CD4-positive, alpha-beta T cell treated with Interleukin-17A for 1 hour (primary cell): ENCODE measurements at regions not wholly inside any gene's neighbourhood (a gene's known extent, or its start where the extent isn't known, plus 50 kb on each side); places are given as distances from the start of the nearest gene placed in this dataset.

Experiments
- DNase-seq: peaks from one replicate; pipeline ENCODE4 v3.0.0-alpha.2; 2020

GRCh38 chr22:49372530-49373288, 455.0 kb downstream of the BRD1 start:
- no peak for DNase-seq

DNA sequence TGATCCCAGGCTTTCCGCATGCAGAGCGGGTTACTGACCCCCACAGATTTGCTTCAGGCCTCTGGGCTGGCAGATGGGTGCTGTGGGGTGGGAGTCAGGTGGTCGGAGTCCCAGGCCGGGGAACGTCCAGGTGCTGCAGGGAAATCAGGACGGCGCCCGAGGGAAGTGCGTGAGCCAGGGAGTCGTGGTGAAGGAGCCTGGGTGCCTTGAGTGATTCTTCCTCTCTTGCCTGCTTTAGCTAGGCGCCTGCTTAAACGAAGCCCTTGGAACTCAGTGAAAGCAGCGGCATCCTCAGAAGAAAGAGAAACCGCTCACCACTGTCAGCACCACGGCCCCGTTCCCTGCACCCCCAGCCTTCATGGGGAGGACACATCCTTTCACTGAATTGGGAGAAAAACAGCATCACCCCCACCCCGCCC, 455.6 kb downstream of the BRD1 start:
- no peak for DNase-seq

- no peak for DNase-seq
These were observed 456.2 kb downstream of the BRD1 start for GRCh38 chr22:49371325-49372110.

GRCh38 chr22:49370627-49371301, 456.9 kb downstream of the BRD1 start:
- DNase-seq: no peak

DNA sequence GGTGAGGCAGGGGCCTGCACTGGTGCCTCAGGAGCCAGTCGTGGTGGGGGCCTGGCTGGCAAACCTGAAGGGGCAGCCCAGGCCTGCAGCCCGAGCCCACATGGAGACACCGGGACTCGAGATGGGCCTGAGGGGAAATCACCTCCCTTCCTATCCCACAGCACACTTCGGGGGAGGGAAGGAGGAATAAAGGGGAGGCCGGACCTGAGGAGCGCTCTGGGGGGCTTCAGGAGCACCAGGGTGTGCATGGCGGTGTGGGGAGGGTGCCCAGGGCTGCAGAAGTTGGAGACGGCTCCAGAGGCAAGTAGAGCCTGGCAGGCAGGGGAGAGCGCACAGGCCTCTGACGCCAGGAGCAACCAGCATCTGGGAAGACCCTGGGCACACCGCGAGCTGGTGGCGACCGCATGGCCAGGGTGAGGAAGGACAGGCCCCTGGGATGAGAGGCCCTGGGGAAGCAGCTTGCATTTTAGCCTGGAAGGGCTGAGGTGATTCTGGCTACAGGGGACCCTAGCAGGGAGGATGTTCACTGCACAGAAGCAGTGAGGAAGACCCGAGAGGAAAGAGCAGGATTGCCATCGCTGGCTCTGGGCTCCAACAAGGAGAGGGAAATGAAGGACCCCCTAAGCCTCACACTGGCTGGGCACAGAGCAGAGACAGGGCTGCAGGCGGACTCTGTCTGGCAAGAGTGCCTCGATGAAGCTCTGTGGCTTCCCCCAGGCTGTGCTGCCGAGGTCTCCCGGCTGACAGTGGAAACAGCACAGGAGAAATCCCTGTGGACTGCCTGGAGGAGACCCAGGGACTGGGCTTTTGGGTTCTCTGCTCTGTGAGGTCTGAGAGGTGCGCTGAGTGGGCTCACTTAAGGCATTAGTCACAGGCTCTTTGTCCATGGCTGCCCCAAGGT, 457.7 kb downstream of the BRD1 start:
- DNase-seq: no peak

DNA sequence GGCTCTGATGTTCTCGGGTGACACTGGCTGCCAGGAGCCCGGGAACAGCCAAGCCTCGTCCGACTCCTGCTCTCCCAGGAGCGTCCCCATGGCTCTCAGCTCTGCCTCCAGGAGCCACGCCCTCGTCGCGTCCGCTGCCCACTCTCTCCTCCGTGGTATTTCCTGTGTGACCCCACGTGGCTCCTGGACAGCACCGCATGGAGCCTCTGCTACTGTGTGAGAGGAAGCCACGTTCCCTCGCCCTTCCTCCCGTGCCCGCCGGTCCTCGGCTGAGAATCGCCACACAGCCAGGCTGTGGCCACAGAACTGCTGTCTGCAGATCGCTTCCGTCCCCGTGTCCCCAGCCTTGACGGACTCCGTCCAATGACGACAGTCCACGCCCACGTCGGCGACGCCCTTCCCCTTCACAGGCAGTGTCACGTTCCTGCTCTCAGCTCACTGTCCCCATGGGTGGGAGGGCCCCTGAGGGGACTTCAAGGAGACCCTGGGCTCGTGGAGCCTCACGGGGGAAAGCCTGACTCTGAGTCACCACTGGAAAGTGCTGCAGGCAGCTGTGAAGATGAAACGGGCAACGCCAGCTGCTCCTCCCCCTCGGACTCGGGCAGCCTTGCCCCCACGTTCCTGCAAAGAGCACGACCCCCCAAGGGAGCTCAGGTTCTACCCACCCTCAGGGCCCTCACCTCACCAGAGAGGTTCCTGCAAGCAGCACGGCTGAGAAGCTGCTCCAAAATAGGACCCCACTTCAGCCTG, 458.5 kb downstream of the BRD1 start:
- no peak for DNase-seq

- no peak for DNase-seq
These were observed 459.3 kb downstream of the BRD1 start for GRCh38 chr22:49368221-49368975.

GRCh38 chr22:49367041-49367697, 460.5 kb downstream of the BRD1 start:
- DNase-seq: no peak

DNA sequence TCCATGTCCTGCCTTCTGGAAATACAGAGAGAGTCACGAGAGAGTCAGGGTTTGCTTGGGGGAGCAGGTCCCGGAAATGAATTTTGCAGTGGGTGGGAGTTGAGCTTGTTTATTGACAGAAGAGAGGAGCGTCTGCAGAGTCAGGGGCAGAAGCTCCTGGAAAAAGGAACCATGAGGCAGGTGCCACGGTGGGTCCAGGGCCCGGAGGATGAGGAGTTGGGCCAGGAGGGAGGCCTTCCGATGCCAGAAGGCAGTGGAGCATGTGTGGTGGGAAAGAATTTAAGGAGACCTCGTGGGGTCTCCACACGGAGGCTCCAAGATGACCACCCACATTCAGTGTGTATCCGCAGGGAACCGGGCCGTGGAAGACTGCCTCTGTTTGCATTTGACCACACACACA, 461.2 kb downstream of the BRD1 start:
- DNase-seq: no peak

DNA sequence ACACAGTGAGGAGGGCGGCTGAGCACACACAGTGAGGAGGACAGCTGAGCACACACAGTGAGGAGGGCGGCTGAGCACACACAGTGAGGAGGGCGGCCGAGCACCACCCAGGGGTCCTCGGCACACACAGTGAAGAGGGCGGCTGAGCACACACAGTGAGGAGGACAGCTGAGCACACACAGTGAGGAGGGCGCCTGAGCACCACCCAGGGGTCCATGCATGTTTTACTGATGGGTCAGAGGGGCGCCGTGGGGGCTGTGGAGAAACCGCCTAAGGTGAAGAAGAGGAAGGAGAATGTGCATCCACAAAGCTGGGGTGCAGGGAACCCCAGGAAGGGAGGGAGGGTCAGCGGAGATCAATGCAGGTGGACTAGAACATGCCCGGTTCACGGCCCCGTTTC, 461.8 kb downstream of the BRD1 start:
- DNase-seq: no peak

- DNase-seq: no peak
These were observed 462.4 kb downstream of the BRD1 start for GRCh38 chr22:49365191-49365837.

- no peak for DNase-seq
These were observed 463.3 kb downstream of the BRD1 start for GRCh38 chr22:49364398-49364797.

DNA sequence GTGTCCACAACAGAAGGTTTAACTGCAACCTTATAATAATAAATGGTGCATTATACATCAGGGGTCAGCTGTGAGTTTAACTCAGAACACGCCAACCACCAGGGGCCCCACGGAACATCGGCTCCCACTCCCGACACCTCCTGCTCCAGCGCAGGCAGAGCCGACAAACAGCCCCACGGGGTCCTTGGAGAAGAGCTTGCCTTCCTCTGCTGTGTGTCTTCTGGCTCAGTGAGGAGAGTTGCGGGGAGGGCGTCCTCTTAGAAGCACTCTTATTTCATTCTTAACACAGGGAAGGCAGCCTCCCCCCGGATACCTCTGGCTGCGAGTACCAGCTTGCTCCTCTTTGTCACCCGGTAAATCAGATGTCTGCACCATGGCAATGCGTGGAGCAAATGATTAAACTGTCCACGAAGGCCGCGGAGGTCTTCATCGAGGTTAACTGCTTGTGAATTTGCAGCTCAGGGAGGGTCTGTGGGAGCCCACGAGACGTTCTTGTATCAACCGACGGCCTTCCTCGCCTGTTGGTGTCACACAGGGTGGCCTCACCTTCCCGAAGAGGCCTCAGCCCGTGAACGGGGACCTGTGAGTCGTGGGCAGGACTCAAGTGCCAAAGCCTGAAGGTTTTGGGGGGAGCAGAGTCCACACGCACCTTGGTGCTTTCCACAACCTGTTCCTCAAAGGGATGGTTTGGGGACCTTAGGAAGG, 464.0 kb downstream of the BRD1 start:
- DNase-seq: no peak

DNA sequence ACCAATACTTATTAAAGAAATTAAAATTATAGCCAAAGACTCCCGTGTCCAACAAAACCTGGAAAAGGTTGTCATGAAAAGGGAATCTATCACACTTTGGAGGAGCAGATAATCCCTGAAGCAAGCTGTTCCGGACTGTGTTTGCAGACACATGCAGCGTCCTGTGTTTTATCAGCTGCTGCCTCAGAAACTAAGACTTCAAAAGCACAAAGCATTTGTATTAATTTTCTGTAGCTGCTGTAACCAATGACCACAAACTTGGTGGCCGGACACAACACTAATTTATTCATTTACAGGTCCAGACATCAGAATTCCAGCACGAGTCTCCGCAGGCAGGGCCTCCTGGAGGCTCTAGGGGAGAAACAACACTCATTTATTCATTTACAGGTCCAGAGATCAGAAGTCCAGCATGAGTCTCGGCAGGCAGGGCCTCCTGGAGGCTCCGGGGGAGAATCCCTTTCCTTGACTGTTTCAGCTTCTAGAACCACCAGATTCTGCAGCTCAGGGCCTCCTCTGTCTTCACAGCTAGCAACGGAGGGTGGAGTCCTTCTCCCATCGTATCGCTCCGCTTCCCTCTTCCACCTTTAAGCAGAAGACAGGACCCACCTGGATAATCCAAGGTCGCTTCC, 465.3 kb downstream of the BRD1 start:
- DNase-seq: no peak

GRCh38 chr22:49361164-49361563, 466.5 kb downstream of the BRD1 start:
- no peak for DNase-seq

DNA sequence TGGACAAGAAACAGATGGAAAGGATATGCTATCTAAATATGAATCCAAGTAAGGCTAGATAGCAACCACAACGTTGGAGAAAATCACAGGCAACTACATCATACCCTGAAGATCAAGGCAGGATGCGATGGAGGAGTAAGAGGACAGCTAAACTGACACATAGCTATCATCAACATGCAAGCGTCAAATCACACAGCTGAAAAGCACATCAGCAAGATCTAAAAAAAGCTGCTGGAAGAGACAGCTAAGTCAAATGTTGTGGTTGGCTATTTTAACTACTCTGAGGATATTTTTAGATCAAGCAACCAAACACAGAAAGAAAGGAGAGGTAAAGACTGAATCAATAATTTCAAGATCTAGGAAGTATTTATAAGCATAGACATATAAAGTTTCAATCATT, 466.9 kb downstream of the BRD1 start:
- no peak for DNase-seq

- no peak for DNase-seq
These were observed 468.6 kb downstream of the BRD1 start for GRCh38 chr22:49359076-49359475.

- DNase-seq: no peak
These were observed 469.8 kb downstream of the BRD1 start for GRCh38 chr22:49357661-49358440.
